Psoas muscle (tissue), 7 donors: ENCODE measurements at regions not wholly inside any gene's neighbourhood (a gene's known extent, or its start where the extent isn't known, plus 50 kb on each side); places are given as distances from the start of the nearest gene placed in this dataset.

Experiments
- ATAC-seq, 4 donors: fragments of 200-7000 bp; cut with Tn5 transposase; one replicate each; pipeline ENCODE4 v1.9.1; 2020; ENCODE audit warnings: moderate library complexity in 3 of 4, mild to moderate bottlenecking in 2 of 4
- DNase-seq, 2 donors: peaks; one replicate each; pipeline ENCODE4 v3.0.0-alpha.2; 2020
- H3K27ac ChIP-seq: fragments of 200-600 bp; one replicate; pipeline ENCODE4 v1.8.0; 2022
- H3K27me3 ChIP-seq, 3 donors: fragments of 200-600 bp in 1 of 3; one replicate each; pipeline versions ENCODE4 v1.6.1 to v1.8.0; 2013 to 2022; ENCODE audit warnings: low read length in 2 of 3, mild to moderate bottlenecking in 2 of 3, moderate library complexity in 1 of 3; ENCODE audit not compliant: insufficient read depth in 3 of 3
- H3K36me3 ChIP-seq, 2 donors: fragments of 200-600 bp in 1 of 2; one replicate each; pipeline versions ENCODE4 v1.6.1 to v1.8.0; 2013 to 2022; ENCODE audit warnings: low read depth in 1 of 2, mild to moderate bottlenecking in 1 of 2, moderate library complexity in 1 of 2; ENCODE audit not compliant: insufficient read depth in 1 of 2
- H3K4me1 ChIP-seq: fragments of 200-600 bp; one replicate; pipeline ENCODE4 v1.8.0; 2022
- H3K4me3 ChIP-seq: fragments of 200-600 bp; one replicate; pipeline ENCODE4 v1.8.0; 2022; ENCODE audit warnings: mild to moderate bottlenecking
- H3K9me3 ChIP-seq: fragments of 200-600 bp; one replicate; pipeline ENCODE4 v1.8.0; 2022
- WGBS, 3 donors: extraction: QIAGEN DNeasy Blood & Tissue Kit; methylation state at CpG; one replicate each; pipeline versions ENCODE4 v1.1.6 to v1.1.7; 2013; 5-methylcytosine and 5-hydroxymethylcytosine counted together
- intact Hi-C, 2 donors: fragments of 100-400 bp; cut with DNase I; formaldehyde crosslinking; loops; one replicate each; pipeline versions ENCODE4 v1.11.0 to v1.14.2; 2022
- TF ChIP-seq, protein P1 (sequence below): fragments of 200-600 bp; IDR thresholded peaks from one replicate; pipeline ENCODE4 v1.8.0; 2022; ENCODE audit warnings: antibody characterized with exemption
- donor health status: healthy with polysubstance abuse.
- donor health status: DM: no; HTN: no; CAD: no; lungs with moderate emphysema.
- donor health status: Bipolar disorder and iron deficiency.
- donor health status: healthy.
- donor health status: DM: yes; HTN: yes; CAD: no.
- donor health status: DM: no; HTN: no; CAD: no.
- donor health status: DM: yes; HTN: yes; CAD: no.

DNA sequence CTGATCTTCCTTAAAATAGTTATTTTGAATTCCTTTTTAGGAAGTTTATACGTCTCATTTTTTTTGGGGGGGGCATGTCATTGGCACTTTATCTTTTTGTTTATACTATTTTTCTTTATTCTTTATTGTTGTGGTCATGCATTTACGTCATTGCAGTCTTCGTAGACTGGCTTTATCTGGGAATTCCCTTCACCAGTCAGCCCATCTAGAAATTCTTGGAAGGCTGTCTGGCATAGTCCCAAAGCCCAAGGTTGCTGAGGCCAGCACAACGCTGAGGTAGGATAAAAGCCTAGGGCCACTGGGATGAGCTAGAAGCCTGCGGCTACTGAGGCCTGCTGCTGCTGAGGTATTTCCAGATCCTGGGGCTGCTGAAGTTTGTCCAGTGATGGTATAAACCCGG is 121.5 kb downstream of the ISOC1 start:
- intact Hi-C loops, result no loop called here
- Histone ChIP-seq H3K4me1 (no peaks in the 10 kb centered on the region), H3K4me3 (no peak overlapping the region), H3K36me3 (no peaks in the 10 kb centered on the region), H3K27ac (no peak overlapping the region), H3K9me3 (peaks cover 15% of the 10 kb centered on the region), H3K27me3 (no peaks in the 10 kb centered on the region)
- ATAC-seq (no peak), DNase-seq (no peak)
- WGBS, 3 donors, result 88 to 94% (median 90%) methylated on average over 6 of the region's 6 CpGs
- TF ChIP-seq, protein P1, sequence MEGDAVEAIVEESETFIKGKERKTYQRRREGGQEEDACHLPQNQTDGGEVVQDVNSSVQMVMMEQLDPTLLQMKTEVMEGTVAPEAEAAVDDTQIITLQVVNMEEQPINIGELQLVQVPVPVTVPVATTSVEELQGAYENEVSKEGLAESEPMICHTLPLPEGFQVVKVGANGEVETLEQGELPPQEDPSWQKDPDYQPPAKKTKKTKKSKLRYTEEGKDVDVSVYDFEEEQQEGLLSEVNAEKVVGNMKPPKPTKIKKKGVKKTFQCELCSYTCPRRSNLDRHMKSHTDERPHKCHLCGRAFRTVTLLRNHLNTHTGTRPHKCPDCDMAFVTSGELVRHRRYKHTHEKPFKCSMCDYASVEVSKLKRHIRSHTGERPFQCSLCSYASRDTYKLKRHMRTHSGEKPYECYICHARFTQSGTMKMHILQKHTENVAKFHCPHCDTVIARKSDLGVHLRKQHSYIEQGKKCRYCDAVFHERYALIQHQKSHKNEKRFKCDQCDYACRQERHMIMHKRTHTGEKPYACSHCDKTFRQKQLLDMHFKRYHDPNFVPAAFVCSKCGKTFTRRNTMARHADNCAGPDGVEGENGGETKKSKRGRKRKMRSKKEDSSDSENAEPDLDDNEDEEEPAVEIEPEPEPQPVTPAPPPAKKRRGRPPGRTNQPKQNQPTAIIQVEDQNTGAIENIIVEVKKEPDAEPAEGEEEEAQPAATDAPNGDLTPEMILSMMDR, result no peak

DNA sequence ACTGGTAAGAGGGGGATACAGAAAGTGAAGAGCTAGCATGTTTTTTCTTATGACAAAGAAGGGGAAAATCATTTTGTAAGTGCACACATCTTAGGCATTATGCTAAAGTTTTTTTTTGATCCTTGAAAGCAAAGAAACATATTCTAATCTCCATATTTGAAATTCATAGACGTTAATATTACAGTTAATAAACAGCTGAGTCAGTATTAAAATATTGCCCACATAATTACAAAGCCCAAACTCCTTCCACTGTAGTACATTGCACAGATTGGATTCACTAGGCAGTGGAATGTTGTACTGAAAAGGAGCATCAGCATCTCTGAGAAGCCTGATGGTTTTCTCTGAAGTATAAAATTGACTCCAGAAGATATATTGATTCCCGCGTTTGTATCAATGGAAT is 122.6 kb downstream of the ISOC1 start:
- TF ChIP-seq, protein P1, result no peak
- intact Hi-C loops, result no loop called here
- Histone ChIP-seq H3K4me1 (no peaks in the 10 kb centered on the region), H3K9me3 (peaks cover 13% of the 10 kb centered on the region), H3K27me3 (no peaks in the 10 kb centered on the region), H3K36me3 (no peaks in the 10 kb centered on the region), H3K27ac (no peak overlapping the region), H3K4me3 (no peak overlapping the region)
- 89 to 94% (median 93%) methylated on average over 3 of the region's 3 CpGs for WGBS, 3 donors
- ATAC-seq, result no peak
- DNase-seq, result no peak

DNA sequence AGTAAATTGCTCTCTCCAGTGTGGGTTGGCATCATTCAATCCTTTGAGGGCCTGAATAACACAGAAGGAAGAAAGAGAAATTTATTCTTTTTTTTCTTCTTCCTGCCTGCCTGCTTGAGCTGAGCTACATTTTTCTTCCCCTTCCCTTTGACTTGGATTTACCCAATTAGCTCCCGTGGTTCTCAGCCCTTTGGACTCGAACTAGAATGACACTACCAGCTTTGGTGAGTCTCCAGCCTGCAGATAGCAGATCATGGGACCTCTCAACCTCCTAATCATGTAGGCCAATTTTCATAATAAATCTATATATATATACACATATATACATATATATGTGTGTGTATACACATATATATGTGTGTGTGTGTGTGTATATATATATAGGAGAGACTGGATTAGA is 128.6 kb downstream of the ISOC1 start:
- WGBS, 3 donors, result 50 to 92% (median 67%) methylated on average over 2 of the region's 2 CpGs
- H3K36me3 ChIP-seq, result no peaks in the 10 kb centered on the region

DNA sequence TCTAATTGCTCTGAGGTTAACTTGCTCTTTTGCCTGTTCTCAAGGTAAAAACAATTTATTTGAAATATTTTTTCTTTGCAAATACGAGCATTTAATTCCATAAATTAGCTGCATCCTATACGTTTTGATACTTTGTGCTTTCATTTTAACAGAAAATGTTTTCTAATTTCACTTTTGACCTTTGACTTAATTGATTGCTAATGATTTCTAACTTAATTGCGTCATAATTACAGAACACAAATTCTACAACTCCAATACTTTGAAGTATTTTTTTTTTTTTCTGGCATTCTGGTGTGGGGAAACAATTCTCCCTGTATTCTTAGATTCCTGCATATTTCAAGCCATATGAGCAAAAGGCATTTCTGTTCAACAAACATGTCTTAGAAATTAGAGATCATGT is 134.0 kb downstream of the ISOC1 start:
- WGBS, 3 donors, result 62 to 95% (median 93%) methylated on average over 3 of the region's 3 CpGs
- H3K27ac ChIP-seq, result no peak overlapping the region
- DNase-seq (no peak), ATAC-seq (no peak)
- no peak overlapping the region for H3K4me3 ChIP-seq
- TF ChIP-seq, protein P1, result no peak
- no peaks in the 10 kb centered on the region for H3K4me1 ChIP-seq
- no peaks in the 10 kb centered on the region for H3K9me3 ChIP-seq
- H3K36me3 ChIP-seq, result no peaks in the 10 kb centered on the region
- intact Hi-C loops, result no loop called here
- no peaks in the 10 kb centered on the region for H3K27me3 ChIP-seq

More for the DNA sequence above, 128.6 kb downstream of the ISOC1 start:
- TF ChIP-seq, protein P1, result no peak
- no peak for ATAC-seq
- Histone ChIP-seq H3K4me3 (no peak overlapping the region), H3K4me1 (no peaks in the 10 kb centered on the region), H3K9me3 (no peaks in the 10 kb centered on the region), H3K27me3 (no peaks in the 10 kb centered on the region), H3K27ac (no peak overlapping the region)
- intact Hi-C loops, result no loop called here
- DNase-seq, result no peak

DNA sequence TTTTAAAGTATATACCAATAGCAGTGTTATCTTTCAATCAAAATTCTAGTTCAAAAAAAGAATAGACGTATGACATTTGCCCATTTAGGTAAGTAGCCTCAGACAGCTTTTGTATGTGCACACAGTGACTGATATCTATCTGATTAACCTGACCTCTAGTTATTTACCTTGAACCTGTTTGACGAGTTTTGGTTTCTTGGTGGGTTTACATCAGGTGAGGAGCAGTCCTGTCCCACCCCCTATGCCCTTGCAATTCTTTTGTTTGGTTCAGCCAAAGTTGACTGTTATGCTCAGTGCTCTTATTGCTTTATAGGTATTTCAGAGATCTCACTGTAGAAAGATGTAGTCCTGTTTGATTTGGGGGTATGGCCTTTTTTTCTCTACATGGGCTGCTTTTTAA is 147.2 kb downstream of the ISOC1 start:
- DNase-seq (no peak), ATAC-seq (no peak)
- TF ChIP-seq, protein P1, result no peak
- intact Hi-C loops, result no loop called here
- Histone ChIP-seq H3K4me1 (no peaks in the 10 kb centered on the region), H3K9me3 (no peaks in the 10 kb centered on the region), H3K4me3 (no peak overlapping the region), H3K36me3 (no peaks in the 10 kb centered on the region), H3K27ac (no peak overlapping the region), H3K27me3 (no peaks in the 10 kb centered on the region)
- WGBS, 3 donors, result 87 to 93% (median 87%) methylated on average over 2 of the region's 2 CpGs
